Stimulated activated CD4-positive, alpha-beta T cell treated with anti-CD3 and anti-CD28 coated beads, TNF-alpha, amount 100 ng/mL, for 24 hours (primary cell): ENCODE measurements at regions not wholly inside any gene's neighbourhood (a gene's known extent, or its start where the extent isn't known, plus 50 kb on each side); places are given as distances from the start of the nearest gene placed in this dataset.
"Not testable (repeated sequence)": the region's sequence is repeated elsewhere in the genome, so short reads cannot be mapped to it uniquely, and the experiment has no call there.

Source experiments
- DNase-seq, 3 experiments: peaks; one replicate each; pipeline ENCODE4 v3.0.0-alpha.2; 2020; ENCODE audit warnings: low read depth in 3 of 3

DNA sequence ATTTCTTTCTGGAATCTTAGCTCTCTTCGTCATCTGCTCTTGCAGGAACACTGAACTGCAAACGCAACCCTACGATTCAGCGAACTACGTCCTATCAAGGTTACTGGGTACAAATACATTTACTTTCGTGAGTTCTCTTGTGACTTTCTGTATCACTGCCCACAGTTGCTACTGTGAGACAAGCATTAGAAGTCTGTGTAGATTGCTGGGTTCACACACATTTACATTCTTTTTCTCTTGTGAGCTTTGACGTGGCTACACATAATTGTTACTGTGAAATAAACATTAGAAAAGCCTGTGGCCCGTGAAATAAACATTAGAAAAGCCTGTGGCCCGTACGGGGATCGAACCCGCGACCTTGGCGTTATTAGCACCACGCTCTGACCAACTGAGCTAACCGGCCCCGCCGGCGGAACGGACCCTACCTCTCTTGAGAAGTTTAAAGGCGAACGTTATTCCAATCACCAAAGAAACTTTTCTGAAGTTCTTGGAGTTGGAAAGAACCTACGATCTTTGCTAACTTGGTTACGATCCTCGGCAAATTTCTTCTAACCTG, 61.2 kb upstream of the ZNF322 start:
- not testable (repeated sequence) for DNase-seq

- DNase-seq: not testable (repeated sequence)
Measured at GRCh38 chr6:26730019-26730766, 70.6 kb upstream of the ZNF322 start.

- DNase-seq: not testable (repeated sequence)
Measured at GRCh38 chr6:26734776-26735472, 75.4 kb upstream of the ZNF322 start.

GRCh38 chr6:26739811-26740210, 80.3 kb upstream of the ZNF322 start:
- no peak for DNase-seq

DNA sequence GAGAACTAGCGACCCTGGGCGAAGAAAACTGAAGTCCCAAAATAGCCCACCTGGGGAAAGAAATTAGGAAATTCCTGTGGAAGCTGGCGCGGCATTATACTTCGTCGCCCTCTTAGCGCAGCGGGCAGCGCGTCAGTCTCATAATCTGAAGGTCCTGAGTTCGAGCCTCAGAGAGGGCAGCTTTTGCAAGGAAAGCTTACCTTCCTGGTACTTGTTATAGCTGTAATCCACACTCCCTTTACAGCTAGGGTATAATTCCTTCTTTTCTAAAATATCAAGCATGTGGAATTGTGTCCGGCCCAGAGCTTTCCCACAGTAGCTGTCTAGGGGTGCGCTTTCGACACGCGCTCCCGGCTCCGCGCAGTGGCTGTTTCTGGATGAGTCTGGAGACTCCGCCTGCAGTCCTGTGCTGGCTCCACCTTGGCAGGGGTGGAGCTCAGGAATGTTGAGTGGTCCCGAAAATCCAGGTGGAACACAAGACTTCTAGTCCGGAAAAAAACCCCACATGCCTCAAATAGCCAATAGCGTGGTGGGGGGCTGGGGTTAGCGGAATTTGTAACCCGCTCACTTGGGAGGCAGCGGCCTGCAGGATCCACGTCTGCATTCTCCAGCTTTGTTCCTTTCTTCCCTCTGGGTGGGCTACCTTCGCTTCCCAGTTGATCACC, 83.7 kb upstream of the ZNF322 start:
- no peak for DNase-seq

DNA sequence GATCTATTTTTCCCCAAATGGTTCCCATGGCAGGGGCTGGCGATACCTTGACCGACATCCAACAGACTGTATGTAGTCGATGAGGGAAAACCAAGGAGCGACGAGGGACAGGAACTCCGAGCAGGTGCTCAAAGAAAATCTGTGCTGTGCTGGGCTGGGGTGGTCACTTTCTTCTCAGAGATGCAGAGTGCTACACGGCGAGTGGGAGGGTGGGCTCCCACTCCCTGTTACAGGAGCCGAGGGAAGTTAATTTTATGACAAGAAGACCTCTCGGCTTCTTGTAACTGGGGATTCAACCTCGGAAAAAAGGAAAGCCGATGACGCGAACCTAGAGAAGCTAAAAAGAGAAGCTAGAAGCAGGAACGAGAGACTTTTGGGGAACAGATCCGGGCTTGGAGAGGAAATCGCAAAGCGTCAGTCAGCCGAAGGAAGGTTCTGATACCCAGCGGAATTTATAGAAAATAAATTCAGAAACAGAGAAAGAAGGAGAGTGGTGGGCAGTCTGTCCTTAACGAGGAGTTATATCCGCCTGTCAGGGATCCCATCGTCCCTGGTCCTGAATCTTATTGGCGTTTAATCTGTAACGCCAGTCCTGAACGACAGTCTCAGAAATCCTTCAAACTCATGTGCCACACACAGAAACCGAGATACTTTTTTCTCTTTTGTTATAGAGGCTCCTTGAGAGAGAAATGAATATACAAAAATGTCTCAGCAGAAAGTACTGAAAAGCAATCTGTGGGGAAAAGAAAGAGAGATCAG, 84.6 kb upstream of the ZNF322 start:
- no peak for DNase-seq

GRCh38 chr6:26744837-26745282, 85.3 kb upstream of the ZNF322 start:
- DNase-seq: not testable (repeated sequence)

GRCh38 chr6:26745964-26746363, 86.4 kb upstream of the ZNF322 start:
- DNase-seq: not testable (repeated sequence)

DNA sequence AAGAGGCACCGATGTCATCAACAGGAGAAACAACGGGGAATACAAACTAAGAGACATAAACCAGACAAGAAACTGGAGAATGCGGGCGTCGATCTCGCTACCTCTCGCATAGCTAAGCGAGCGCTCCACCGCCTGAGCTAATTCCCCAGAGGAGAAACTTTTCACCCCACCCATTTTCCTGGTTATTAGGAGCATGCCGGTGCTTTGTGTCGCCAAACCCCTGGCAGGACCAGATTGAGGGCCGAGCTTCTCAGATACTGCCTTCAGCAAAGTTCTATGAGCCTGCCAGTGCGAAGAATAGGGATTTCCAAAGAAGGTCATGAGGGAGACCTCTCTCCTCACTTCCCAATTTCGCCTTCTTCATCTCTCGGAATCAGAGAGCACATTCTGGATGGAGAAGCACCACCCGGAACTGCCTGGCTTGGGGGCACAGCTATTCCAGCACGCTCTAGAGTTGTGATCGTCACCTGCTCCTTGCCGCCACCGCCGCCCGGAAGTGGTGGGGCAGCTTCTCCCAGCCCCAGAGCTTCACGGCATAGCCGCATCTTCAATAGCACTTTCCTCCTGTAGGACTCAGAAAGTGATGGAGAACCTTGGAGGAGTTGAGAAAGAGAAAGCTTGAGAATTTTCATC, 89.7 kb upstream of the ZNF322 start:
- not testable (repeated sequence) for DNase-seq

DNA sequence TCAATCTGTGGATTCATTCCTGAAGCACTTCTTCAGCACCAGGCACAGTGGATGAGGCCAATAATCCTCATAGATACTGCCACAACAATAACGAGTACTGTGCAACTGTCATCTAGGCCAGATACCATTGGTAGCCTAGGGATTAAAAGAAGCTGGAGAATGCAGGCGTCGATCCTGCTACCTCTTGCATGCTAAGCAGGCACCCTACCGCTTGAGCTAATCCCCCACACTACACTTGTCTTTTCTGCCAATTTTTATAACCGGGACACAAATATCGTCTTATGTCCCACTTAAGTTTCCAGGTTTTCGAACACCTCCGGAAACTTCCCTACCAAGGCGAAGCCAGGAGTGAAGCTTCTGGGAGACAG, 90.2 kb upstream of the ZNF322 start:
- not testable (repeated sequence) for DNase-seq

GRCh38 chr6:26754212-26754611, 94.7 kb upstream of the ZNF322 start:
- DNase-seq: no peak

DNA sequence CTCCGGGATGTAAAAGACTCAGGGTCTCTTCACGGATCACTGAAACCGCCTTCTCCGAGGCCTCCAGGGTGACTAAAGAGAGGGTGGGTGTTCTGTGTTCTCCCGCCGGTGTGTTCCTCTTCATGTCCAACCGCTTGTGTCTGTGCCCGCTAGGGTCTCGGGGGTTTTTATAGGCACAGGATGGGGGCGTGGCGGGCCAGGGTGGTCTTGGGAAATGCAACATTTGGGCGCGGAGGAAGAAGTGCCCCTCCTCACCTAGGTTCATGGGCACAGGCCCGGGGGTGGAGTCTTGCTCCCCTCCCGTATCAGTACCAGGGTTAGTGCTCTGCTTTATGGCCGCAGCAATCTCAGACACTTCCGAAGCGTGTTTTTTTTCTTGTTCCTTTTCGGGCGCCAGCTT, 95.3 kb upstream of the ZNF322 start:
- DNase-seq: not testable (repeated sequence)

GRCh38 chr6:26756067-26756805, 96.7 kb upstream of the ZNF322 start:
- DNase-seq: peak in 1 of 3 experiments; percentile 16

- DNase-seq: not testable (repeated sequence)
Measured at GRCh38 chr6:26766203-26766902, 106.8 kb upstream of the ZNF322 start.

DNA sequence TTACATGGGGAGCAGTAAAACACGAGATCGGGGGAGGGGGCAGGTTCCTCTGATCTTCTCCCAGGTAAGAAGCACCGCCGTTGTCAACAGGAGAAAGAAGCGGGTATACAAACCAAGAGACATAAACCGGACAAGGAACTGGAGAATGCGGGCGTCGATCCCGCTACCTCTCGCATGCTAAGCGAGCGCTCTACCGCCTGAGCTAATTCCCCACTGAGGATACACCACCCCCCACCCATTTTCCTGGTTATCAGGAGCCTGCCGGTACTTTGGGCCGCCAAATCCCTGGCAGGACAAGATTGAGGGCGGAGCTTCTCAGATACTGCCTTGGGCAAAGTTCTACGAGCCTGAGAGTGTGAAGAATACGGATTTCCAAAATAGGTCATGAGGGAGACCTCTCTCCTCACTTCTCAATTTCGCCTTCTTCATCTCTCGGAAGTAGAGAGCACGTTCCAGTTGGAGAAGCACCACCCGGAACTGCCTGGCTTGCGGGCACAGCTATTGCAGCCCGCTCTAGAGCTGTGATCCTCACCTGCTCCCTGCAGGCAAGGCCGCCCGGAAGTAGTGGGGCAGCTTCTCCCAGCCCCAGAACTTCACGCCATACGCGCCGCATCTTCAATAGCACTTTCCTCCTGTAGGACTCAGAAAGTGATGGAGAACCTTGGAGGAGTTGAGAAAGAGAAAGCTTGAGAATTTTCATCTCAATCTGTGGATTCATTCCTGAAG, 111.6 kb upstream of the ZNF322 start:
- DNase-seq: not testable (repeated sequence)

GRCh38 chr6:26773414-26773813, 113.9 kb upstream of the ZNF322 start:
- not testable (repeated sequence) for DNase-seq

DNA sequence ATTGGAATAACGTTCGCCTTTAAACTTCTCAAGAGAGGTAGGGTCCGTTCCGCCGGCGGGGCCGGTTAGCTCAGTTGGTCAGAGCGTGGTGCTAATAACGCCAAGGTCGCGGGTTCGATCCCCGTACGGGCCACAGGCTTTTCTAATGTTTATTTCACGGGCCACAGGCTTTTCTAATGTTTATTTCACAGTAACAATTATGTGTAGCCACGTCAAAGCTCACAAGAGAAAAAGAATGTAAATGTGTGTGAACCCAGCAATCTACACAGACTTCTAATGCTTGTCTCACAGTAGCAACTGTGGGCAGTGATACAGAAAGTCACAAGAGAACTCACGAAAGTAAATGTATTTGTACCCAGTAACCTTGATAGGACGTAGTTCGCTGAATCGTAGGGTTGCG, 121.0 kb upstream of the ZNF322 start:
- DNase-seq: not testable (repeated sequence)

DNA sequence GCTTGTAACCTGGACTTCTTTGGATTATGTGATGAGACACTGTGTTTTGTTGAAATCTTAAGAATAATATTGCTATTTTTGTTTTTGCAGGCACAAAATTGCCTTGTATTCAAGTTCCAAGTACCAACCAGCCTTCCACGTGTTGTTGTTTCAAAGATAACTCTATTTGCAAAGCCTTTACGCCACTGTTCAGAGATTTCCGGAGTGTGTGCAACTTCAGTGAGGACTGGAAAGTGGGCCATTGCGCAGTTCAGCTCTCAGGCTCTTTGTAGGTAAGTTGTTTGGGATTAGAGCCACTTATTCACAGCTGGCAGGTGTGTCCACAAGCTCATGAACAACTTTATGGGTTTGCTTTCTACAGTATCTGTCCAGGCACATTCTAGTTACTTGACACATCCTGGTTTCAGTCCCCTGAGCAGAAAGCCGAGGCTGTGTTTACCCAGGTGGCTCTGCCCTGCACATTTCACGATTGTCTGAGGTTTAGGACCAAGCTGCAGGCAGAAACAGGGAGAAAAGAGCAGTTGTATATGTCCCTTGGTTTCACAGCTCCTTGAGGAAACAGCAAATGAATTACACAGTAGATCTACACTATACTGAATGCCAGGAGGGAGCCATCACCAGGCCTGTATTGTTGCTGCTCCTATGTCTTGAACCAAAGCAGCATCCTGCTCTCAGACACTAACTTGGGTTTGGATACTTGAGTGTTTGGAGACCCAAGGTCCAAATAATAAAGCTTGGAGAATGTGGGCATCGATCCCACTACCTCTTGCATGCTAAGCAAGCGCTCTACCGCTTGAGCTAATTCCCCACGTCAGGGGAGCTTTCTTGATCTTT, 136.1 kb upstream of the ZNF322 start:
- not testable (repeated sequence) for DNase-seq
